NCI-H345 treated with DMSO at 0.1 percent for 48 hours (cell line): ENCODE measurements at regions not wholly inside any gene's neighbourhood (a gene's known extent, or its start where the extent isn't known, plus 50 kb on each side); places are given as distances from the start of the nearest gene placed in this dataset.
"Not testable (repeated sequence)": the region's sequence is repeated elsewhere in the genome, so short reads cannot be mapped to it uniquely, and the experiment has no call there.

Experiments
- DNase-seq: peaks from one replicate; lab custom pipeline; 2025; ENCODE audit not compliant: unreplicated experiment; lab: John Stamatoyannopoulos, UW

GRCh38 chr6:26795474-26796307, 136.1 kb upstream of the ZNF322 start:
- not testable (repeated sequence) for DNase-seq

GRCh38 chr6:26799903-26800633, 140.5 kb upstream of the ZNF322 start:
- DNase-seq: not testable (repeated sequence)

- DNase-seq: not testable (repeated sequence)
Observed at GRCh38 chr6:26803762-26804161, 144.2 kb upstream of the ZNF322 start.

GRCh38 chr6:26811486-26812116, 152.1 kb upstream of the ZNF322 start:
- not testable (repeated sequence) for DNase-seq

- not testable (repeated sequence) for DNase-seq
Observed at GRCh38 chr6:26818640-26819225, 159.2 kb upstream of the ZNF322 start.

- DNase-seq: not testable (repeated sequence)
Observed at GRCh38 chr6:26827965-26828364, 168.4 kb upstream of the ZNF322 start.

GRCh38 chr6:26829480-26829879, 169.9 kb upstream of the ZNF322 start:
- DNase-seq: not testable (repeated sequence)

- DNase-seq: not testable (repeated sequence)
Observed at GRCh38 chr6:26830992-26831391, 171.4 kb upstream of the ZNF322 start.

- DNase-seq: not testable (repeated sequence)
Observed at GRCh38 chr6:26835707-26836106, 176.2 kb upstream of the ZNF322 start.

- DNase-seq: not testable (repeated sequence)
Observed at GRCh38 chr6:26836657-26837056, 177.1 kb upstream of the ZNF322 start.

- not testable (repeated sequence) for DNase-seq
Observed at GRCh38 chr6:26844823-26845222, 185.3 kb upstream of the ZNF322 start.

GRCh38 chr6:26857289-26857688, 197.7 kb upstream of the ZNF322 start:
- not testable (repeated sequence) for DNase-seq

GRCh38 chr6:26859067-26859770, 199.7 kb upstream of the ZNF322 start:
- DNase-seq: not testable (repeated sequence)

- DNase-seq: not testable (repeated sequence)
Observed at GRCh38 chr6:26859771-26860163, 200.2 kb upstream of the ZNF322 start.

GRCh38 chr6:26861913-26862312, 202.4 kb upstream of the ZNF322 start:
- DNase-seq: not testable (repeated sequence)

GRCh38 chr6:26863641-26864040, 204.1 kb upstream of the ZNF322 start:
- not testable (repeated sequence) for DNase-seq

- DNase-seq: not testable (repeated sequence)
Observed at GRCh38 chr6:26898785-26899184, 239.2 kb upstream of the ZNF322 start.

- not testable (repeated sequence) for DNase-seq
Observed at GRCh38 chr6:26924206-26924605, 264.7 kb upstream of the ZNF322 start.

- DNase-seq: not testable (repeated sequence)
Observed at GRCh38 chr6:26928190-26928589, 268.6 kb upstream of the ZNF322 start.

- not testable (repeated sequence) for DNase-seq
Observed at GRCh38 chr6:26937258-26937657, 277.7 kb upstream of the ZNF322 start.
